Thoracic aorta (tissue), 2 donors: ENCODE measurements at regions not wholly inside any gene's neighbourhood (a gene's known extent, or its start where the extent isn't known, plus 50 kb on each side); places are given as distances from the start of the nearest gene placed in this dataset.

Source experiments
- ATAC-seq: fragments of 150-250 bp; one replicate; pipeline ENCODE4 v1.8.0; 2017; ENCODE audit warnings: low read depth; ENCODE audit not compliant: insufficient number of reproducible peaks, low FRiP score
- DNase-seq: peaks from one replicate; pipeline ENCODE4 v3.0.0-alpha.2; 2020; ENCODE audit warnings: low spot score
- H3K27ac ChIP-seq, 2 donors: fragments of 200-600 bp; sonication (generic); 1 replicate in 1 of 2; 2 replicates in 1 of 2; pipeline ENCODE4 v1.5.1; 2016; ENCODE audit warnings: mild to moderate bottlenecking in 2 of 2, moderate library complexity in 2 of 2
- H3K27me3 ChIP-seq: fragments of 200-600 bp; sonication (generic); replicated peaks from 2 replicates; pipeline ENCODE4 v1.6.0; 2016; ENCODE audit warnings: mild to moderate bottlenecking; ENCODE audit not compliant: insufficient read depth
- H3K36me3 ChIP-seq: fragments of 200-600 bp; sonication (generic); one replicate; pipeline ENCODE4 v1.5.1; 2016
- H3K4me1 ChIP-seq, 2 donors: fragments of 200-600 bp; sonication (generic); 1 replicate in 1 of 2; 2 replicates in 1 of 2; pipeline versions ENCODE4 v1.5.1 to v1.6.0; 2016; ENCODE audit warnings: low read depth in 2 of 2, mild to moderate bottlenecking in 1 of 2; ENCODE audit not compliant: control insufficient read depth in 1 of 2
- H3K4me3 ChIP-seq: fragments of 200-600 bp; sonication (generic); 2 replicates; pipeline ENCODE4 v1.5.1; 2016; ENCODE audit warnings: mild to moderate bottlenecking
- H3K9me3 ChIP-seq: fragments of 200-600 bp; sonication (generic); 2 replicates; pipeline ENCODE4 v1.5.1; 2016
- TF ChIP-seq, protein P1 (sequence below): fragments of 200-600 bp; sonication (generic); IDR thresholded peaks from one replicate; pipeline ENCODE4 v1.5.1; 2019; ENCODE audit warnings: antibody characterized with exemption

DNA sequence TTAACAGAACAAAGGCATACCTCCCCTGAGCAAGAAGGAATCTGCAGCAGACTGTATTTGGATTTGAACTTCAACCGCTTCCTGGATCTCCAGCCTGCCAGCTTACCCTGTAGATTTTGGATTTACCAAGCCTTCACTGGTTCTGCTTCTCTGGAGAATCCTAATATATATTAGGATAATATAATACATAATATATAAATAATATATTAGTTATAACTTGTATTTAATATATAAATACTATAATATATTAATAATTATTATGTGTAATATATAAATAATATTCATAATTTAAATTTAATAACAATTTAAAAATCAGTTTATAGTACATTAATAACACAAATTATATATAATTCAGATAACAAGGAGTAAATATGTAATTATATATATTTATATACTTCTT, 121.4 kb downstream of the COX18 start:
- H3K4me1 ChIP-seq: no peaks in the 10 kb centered on the region
- H3K27ac ChIP-seq: no peak overlapping the region
- DNase-seq (no peak), ATAC-seq (no peak)
- H3K9me3 ChIP-seq: no peaks in the 10 kb centered on the region
- TF ChIP-seq, protein P1, sequence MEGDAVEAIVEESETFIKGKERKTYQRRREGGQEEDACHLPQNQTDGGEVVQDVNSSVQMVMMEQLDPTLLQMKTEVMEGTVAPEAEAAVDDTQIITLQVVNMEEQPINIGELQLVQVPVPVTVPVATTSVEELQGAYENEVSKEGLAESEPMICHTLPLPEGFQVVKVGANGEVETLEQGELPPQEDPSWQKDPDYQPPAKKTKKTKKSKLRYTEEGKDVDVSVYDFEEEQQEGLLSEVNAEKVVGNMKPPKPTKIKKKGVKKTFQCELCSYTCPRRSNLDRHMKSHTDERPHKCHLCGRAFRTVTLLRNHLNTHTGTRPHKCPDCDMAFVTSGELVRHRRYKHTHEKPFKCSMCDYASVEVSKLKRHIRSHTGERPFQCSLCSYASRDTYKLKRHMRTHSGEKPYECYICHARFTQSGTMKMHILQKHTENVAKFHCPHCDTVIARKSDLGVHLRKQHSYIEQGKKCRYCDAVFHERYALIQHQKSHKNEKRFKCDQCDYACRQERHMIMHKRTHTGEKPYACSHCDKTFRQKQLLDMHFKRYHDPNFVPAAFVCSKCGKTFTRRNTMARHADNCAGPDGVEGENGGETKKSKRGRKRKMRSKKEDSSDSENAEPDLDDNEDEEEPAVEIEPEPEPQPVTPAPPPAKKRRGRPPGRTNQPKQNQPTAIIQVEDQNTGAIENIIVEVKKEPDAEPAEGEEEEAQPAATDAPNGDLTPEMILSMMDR: no peak
- H3K4me3 ChIP-seq: no peak overlapping the region
- H3K36me3 ChIP-seq: no peaks in the 10 kb centered on the region
- H3K27me3 ChIP-seq: no peaks in the 10 kb centered on the region

DNA sequence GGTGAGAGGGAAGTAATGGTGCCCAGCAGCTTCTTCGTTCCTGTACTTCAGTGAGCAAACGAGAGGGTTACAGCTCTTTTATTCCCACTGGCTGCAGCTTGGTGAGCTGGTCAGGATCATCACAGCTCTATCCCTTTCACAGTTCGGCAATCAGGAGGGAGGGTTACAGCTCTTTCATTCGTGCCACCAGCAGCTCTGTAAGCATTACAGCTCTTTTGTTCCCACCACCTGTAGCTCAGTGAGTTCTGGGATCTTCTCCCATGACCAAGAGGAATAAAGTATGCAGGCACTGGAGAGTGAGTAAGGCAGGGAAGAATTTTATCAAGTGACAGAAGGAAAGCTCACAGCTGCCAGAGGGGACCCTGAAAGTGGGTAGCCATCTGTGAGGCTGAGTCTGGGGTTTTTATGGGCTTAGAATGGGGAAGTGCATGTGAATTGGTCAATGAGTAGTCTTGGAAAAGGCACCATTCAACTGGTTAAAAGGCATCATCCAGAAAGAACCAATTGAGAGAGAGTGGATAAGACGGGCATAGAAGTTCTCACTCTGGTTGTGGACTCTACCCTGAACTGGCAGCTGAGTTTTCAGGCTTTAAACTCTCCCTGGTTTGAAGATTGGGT, 123.7 kb downstream of the COX18 start:
- TF ChIP-seq, protein P1: no peak
- no peaks in the 10 kb centered on the region for H3K9me3 ChIP-seq
- no peaks in the 10 kb centered on the region for H3K4me1 ChIP-seq
- H3K27ac ChIP-seq: no peak overlapping the region
- DNase-seq: no peak
- no peak for ATAC-seq
- no peaks in the 10 kb centered on the region for H3K36me3 ChIP-seq
- no peaks in the 10 kb centered on the region for H3K27me3 ChIP-seq
- no peak overlapping the region for H3K4me3 ChIP-seq

DNA sequence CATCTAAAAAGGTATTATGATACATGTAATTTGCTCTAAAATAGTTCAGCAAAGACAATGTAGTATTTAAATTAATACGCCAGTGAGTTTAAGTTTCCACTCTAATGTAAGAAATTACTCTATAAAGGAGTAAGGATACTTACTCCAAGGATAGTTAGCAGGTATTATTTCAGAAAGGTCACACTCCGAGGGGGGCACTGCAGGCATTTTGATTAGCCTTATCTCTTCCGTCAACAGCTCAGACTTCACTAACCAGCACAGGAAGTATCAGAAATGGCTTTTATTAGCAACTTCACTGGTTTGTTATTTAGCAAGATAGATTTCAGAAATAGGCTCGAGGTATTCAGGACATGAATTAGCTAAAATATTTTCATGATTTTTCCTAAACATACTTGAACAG, 127.0 kb downstream of the COX18 start:
- no peak overlapping the region for H3K4me3 ChIP-seq
- ATAC-seq: no peak

DNA sequence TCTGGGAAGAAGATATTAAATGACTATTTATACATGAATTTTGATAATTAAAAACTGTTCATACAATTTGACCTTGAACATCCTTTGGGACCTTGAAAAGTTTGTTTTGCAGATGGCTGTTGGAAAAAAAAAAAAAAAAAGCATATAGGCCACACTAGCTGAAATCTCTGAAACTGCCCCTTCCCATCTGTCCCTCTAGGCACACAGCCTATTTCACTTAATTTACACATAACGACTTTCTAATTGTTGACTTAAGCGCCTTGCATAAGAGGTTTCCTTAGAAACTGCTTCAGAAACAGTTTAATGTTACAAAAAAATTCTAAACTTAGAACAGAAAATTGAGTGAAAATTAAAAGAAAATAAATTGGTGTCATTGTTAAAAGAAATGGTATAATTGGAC, 131.0 kb downstream of the COX18 start:
- Histone ChIP-seq H3K4me3 (no peak overlapping the region), H3K27ac (no peak overlapping the region), H3K4me1 (no peaks in the 10 kb centered on the region), H3K36me3 (no peaks in the 10 kb centered on the region), H3K27me3 (no peaks in the 10 kb centered on the region), H3K9me3 (no peaks in the 10 kb centered on the region)
- DNase-seq (no peak), ATAC-seq (no peak)
- TF ChIP-seq, protein P1: no peak

More for the DNA sequence above, 127.0 kb downstream of the COX18 start:
- no peaks in the 10 kb centered on the region for H3K36me3 ChIP-seq
- H3K9me3 ChIP-seq: no peaks in the 10 kb centered on the region
- no peaks in the 10 kb centered on the region for H3K4me1 ChIP-seq
- no peak overlapping the region for H3K27ac ChIP-seq
- DNase-seq: no peak
- H3K27me3 ChIP-seq: no peaks in the 10 kb centered on the region
- TF ChIP-seq, protein P1: no peak

DNA sequence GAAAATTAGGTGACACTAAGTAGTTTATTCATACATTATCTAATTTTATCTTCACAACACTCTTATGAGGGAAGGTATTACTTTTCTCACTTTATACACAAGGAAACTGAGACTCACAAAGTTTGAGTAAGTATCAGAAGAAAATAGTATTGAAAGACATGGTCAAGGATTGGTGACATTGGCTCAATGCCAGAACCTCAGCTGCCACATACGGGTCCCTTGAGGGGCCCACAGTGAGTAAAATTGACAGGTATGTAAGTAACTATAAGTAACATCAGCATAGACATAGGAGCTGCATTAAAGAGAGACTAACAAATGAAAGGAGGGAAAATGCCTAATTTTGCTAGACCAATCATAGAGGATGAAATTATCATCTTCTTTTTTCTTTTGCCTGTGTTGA, 134.1 kb downstream of the COX18 start:
- H3K27me3 ChIP-seq: no peaks in the 10 kb centered on the region
- H3K4me3 ChIP-seq: no peak overlapping the region
- H3K9me3 ChIP-seq: no peaks in the 10 kb centered on the region
- TF ChIP-seq, protein P1: no peak
- no peak for DNase-seq
- no peaks in the 10 kb centered on the region for H3K36me3 ChIP-seq
- ATAC-seq: no peak
- no peak overlapping the region for H3K27ac ChIP-seq
- no peaks in the 10 kb centered on the region for H3K4me1 ChIP-seq
